ENCODE measurements at regions not wholly inside any gene's neighbourhood (a gene's known extent, or its start where the extent isn't known, plus 50 kb on each side); places are given as distances from the start of the nearest gene placed in this dataset.

DNA sequence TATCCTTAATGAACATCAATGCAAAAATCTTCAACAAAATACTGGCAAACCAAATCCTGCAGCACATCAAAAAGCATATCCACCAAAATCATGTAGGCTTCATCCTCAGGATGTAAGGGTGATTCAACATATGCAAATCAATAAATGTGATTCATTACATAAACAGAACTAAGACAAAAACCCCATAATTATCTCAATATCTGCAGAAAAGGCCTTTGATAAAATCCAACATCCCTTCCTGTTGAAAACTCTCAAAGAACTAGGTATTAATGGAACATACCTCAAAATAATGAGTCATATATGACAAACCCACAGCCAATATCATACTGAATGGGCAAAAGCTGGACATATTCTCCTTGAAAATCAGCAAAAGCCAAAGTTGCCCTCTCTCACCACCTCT lies 54.6 kb upstream of the DEPDC1 start:
- no peak for DNase-seq (ENCODE audit: low spot score)

DNA sequence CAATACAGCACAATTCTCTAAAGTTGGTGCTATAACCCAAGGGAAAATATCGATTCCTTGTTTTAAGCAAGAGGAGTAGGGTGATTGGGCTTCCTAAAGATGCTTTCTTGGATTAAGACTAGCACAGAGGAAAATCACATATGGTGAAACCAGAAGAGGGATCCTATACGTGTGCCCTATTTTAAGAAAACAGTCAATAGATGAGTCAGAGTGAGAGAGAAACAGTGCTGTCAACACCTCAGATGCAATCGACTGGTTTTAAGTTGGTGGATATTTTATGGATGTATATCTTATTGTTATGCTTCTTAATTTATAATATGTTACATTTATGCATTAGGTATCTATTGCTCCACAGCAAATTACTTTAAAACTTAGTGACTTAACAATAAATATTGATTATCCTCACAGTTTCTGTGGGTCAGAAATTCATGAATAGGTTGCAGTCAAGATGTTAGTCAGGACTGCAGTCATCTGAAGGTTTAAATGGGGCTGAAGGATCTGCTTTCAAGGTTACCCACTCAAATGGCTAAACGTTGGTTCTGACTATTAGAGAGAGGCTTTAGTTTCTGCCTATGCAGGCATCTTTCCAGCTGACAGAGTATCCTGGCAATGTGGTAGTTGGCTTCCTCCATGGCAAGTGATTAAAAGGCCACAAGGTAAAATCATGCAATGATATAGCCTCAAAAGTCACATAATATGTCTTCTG lies 61.6 kb upstream of the DEPDC1 start:
- no peak for DNase-seq (ENCODE audit: low spot score)

- no peak for DNase-seq (ENCODE audit: low spot score)
Observed at GRCh38 chr1:68565923-68566322, 69.0 kb upstream of the DEPDC1 start.

GRCh38 chr1:68570871-68571270 lies 74.0 kb upstream of the DEPDC1 start:
- DNase-seq (ENCODE audit: low spot score), result no peak

DNA sequence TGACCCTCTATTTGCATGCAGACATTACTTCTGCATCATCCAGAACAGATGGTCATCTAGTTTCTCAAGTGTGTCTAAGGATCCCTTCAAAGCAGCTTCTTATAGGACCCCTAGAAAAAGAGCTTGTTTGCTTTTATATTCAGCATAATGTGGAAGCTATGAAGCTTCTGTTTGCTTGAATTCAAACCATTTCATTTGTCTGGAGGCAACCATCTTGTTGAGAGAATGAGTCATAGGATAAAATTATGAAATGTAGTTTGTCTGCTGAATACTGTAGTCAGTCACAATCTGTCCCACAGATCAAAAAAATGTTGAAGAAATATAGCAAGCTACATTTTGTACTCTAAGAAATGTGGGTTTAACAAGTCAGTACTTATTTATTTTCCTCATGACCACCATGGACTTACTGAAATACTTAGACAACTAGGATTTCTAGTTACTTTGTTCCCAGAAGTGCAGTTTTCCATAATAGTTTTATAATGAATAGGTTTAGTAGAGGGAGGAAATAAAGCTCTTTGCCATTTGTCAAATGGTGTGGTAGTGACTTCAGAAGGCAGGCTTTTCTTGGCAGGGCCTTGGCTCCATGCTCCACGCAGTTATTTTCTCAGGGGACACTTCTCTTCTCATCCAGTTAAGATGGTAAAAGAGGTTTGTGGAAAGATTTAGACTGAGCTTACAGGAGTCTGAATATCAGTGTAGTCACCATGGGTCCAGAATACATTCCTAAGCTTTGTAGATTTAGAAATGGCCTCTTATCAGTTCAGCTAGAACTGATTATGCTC lies 74.8 kb upstream of the DEPDC1 start:
- no peak for DNase-seq (ENCODE audit: low spot score)

GRCh38 chr1:68585351-68585750 lies 88.5 kb upstream of the DEPDC1 start:
- no peak for DNase-seq (ENCODE audit: low spot score)

DNA sequence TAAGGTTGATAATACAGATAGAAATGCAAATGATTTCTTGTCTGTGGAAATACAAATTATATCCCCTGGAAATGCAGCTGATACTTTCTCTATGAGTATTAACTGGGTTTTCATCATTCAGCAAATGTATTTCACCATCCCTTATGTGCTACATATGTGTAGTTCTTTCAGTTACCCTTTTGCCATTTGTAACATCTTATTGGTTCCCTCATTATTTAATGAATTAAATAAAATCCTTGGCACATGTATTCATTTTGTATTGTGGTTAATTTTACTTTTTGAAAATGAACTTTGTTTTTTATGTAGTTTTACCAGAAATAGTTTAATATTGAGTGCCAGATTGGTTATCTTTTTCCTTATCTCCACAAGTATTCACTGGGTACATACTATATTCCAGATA lies 89.9 kb upstream of the DEPDC1 start:
- no peak for DNase-seq (ENCODE audit: low spot score)

- no peak for DNase-seq (ENCODE audit: low spot score)
Observed at GRCh38 chr1:68588304-68588703, 91.4 kb upstream of the DEPDC1 start.

- DNase-seq (ENCODE audit: low spot score), result no peak
Observed at GRCh38 chr1:68590473-68590872, 93.6 kb upstream of the DEPDC1 start.

- DNase-seq (ENCODE audit: low spot score), result no peak
Observed at GRCh38 chr1:68594851-68595250, 98.0 kb upstream of the DEPDC1 start.

DNA sequence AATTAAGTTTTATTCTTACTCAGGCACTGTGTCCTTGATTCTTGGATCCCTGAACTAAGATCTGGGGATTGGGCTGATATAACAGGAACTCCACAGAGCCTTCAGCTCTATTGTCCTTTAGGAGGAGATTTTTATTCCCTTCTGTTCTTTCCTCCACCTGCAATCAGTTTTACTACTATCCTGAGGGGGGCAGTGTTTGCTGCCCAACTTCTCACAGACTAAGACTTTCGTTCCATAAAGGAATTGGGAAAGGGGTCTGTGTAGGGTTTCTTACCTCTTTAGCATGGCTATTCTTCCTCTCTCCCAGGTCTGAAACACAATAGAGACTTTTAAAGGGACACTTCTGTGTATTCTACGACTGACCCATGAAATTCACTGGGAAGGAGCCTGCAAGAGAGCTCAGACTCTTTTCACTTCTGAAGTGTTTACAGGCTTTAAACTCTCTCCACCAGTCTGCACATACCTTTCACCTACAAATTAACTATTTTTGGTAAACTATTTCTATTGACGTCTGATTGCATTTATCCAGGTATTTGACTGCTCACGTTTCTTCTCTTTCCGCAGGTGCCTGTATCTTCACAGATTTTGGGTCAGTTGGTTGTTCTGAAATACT lies 103.3 kb upstream of the DEPDC1 start:
- no peak for DNase-seq (ENCODE audit: low spot score)

- no peak for DNase-seq (ENCODE audit: low spot score)
Observed at GRCh38 chr1:68608289-68608688, 111.4 kb upstream of the DEPDC1 start.

- DNase-seq (ENCODE audit: low spot score), result no peak
Observed at GRCh38 chr1:68615312-68615711, 118.4 kb upstream of the DEPDC1 start.

DNA sequence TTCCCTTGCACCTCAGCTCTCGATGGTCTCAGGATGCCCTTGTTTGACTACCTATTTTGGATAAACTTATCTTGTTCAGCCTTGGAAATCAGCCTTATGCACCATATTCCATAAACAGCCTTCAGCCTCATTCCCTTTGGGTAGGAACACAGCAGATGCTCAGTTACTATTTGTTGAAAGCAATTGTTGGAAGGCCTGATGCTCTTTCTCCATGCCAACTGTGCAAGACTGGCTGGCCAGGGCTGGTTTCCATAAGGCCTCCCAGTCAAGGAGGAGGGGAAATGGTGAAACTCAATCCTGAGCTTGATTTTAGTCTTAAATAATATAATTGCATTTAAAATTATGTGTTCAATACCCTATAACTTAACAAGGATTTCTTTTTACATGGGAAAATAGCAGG lies 121.1 kb upstream of the DEPDC1 start:
- DNase-seq (ENCODE audit: low spot score), result no peak

DNA sequence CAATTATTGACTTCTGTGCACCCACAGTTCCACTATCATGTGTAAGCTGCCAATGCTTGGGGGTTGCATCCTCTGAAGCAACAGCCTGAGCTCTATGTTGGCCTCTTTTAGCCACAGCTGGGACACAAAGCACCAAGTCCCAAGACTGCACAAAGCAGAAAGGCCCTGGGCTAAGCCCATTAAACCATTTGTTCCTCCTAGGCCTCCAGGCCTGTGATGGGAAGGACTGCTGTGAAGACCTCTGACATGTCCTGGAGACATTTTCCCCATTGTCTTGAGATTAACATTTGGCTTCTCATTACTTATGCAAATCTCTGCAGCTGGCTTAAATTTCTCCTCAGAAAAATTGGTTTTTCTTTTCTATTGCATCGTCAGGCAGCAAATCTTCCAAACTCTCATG lies 123.7 kb upstream of the DEPDC1 start:
- DNase-seq (ENCODE audit: low spot score), result no peak

DNA sequence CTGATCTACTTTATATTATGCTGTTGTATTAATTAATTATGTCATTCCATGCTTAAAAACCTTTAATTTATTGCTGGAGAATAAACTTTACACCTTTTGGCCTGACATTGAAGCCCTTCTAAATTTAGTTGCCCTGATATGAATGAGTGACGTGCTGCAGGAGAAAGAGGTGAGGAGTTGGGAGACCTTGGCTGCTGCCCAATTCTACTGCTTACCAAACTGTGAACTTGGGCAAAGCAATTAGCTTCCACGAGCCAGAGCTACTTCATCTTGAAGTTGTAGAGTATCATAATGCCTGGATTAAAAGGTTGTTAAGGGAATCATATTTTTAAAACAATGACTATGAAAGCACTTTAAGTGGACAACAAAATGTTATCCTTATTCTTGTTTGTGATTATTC lies 126.8 kb upstream of the DEPDC1 start:
- no peak for DNase-seq (ENCODE audit: low spot score)

GRCh38 chr1:68624233-68624632 lies 127.4 kb upstream of the DEPDC1 start:
- no peak for DNase-seq (ENCODE audit: low spot score)

DNA sequence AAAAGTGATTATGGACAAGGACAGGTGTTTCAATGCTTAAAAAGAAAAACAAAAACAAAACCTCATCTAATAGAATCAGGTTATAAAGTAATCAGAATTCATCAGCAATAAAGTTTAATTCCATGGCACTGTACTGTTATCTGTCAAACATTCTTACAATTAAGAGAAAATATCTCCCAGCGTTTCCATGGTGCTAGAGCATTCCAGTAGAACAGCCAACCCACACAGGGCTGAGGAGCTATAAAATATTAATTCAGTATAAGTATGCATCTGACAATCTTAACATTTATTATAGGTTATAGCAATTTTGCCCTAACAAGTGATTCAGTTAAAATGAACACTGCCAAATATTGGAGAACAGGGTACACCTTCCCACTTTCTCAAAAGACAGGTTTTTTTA lies 128.7 kb upstream of the DEPDC1 start:
- no peak for DNase-seq (ENCODE audit: low spot score)

DNA sequence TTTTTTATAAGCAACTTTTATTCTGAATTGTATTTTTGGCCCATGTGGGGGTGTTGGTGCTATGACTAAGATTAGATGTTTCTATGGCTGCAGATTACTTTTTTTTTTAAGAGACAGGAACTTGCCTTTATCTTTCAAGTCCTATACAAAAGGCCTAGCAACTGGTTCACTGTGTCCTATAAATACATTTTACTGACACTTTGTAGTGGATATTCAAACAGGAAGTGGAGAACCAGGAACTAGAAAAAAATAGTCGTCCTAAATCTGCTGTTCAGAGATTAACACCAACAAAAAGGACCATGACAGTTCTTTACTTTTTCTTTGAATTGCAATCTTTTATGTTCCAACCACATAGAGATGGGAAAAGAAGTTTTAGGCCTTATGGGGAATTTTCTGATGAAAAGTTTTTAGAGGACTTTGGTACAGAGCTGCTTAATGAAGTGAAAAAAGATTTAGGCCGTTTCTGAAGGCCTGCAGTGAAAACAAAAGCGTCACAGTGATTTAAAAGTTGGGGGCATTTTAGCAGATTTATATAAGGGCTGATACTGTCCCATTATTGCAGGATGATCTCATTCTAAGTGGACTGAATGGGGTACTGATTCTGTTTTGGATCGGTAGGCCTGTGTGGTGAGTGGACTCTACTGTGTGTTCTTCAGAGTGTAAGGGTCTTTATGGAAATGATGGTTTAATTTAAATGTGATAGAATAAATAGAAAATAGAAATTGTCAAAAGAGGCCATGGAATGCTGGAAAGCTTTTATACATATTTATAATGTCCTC lies 136.4 kb upstream of the DEPDC1 start:
- DNase-seq (ENCODE audit: low spot score), result no peak

DNA sequence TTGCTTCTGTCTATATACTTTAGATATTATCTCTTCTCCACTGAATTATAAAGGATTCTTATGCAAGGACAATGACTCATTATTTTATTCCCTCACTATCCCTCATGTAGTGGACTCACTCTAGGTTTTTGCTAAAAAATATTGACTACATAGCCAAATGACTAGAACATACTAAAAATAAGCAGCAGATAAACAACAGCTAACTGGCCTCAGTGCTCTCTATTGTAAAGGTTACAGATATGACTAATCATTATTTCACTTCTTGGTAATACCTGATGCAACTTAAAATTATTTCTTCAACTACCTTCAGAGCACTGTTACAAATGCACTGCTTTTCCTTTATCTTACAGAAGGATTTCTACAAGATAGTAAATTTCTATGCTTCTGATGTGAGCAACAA lies 147.6 kb upstream of the DEPDC1 start:
- no peak for DNase-seq (ENCODE audit: low spot score)

- DNase-seq (ENCODE audit: low spot score), result no peak
Observed at GRCh38 chr1:68651115-68651514, 154.2 kb upstream of the DEPDC1 start.

DNA sequence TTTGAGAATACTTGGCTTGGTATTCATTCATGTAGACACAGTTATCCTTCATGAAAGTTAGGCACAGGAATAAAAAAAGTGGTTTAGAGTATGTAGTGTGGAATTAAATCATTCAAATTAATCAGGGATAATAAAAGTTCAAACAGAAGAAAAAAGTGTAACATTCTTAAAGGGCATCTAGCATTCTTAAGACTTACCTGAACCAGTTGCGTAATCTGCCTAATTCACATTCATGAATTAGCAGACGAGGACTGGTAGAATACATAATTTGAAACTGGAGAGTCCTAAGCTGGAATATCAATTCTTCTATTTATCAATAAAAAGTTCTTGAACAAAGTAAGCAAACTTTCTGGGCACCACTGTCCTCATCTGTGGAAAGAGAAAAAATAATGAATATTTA lies 157.0 kb upstream of the DEPDC1 start:
- no peak for DNase-seq (ENCODE audit: low spot score)

DNA sequence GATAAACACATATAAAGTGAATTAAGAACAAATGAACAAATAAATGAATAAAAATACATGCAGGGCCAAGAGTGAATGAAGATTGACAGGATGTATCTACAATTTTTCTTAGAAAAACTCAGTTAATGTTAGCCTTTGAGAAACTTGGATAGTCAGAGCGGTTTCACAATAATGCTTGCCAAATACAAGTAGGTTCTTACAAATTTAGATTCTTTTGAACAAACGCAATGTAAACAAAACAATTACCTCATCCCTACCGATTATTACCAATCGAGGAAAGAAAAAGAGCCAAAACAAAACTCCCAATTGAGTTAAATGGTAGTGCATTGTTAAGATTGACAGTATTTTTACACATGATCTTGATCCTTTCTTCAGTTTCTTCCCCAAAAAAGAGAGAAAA lies 176.9 kb upstream of the DEPDC1 start:
- no peak for DNase-seq (ENCODE audit: low spot score)
